NCI-H1417 treated with DMSO at 0.1 percent for 48 hours (cell line): ENCODE measurements at regions not wholly inside any gene's neighbourhood (a gene's known extent, or its start where the extent isn't known, plus 50 kb on each side); places are given as distances from the start of the nearest gene placed in this dataset.
"Not testable (repeated sequence)": the region's sequence is repeated elsewhere in the genome, so short reads cannot be mapped to it uniquely, and the experiment has no call there.

ENCODE experiments used
- DNase-seq: peaks from one replicate; lab custom pipeline; 2025; lab: John Stamatoyannopoulos, UW

- DNase-seq = no peak
Observed at GRCh38 chr13:55572408-55572807, 1568.3 kb upstream of the PRR20A start.

GRCh38 chr13:55572862-55573261 lies 1567.9 kb upstream of the PRR20A start:
- no peak for DNase-seq

- no peak for DNase-seq
Observed at GRCh38 chr13:55573565-55573964, 1567.2 kb upstream of the PRR20A start.

- DNase-seq = no peak
Observed at GRCh38 chr13:55576389-55576788, 1564.3 kb upstream of the PRR20A start.

- no peak for DNase-seq
Observed at GRCh38 chr13:55577082-55577846, 1563.5 kb upstream of the PRR20A start.

GRCh38 chr13:55577847-55578210 lies 1562.9 kb upstream of the PRR20A start:
- no peak for DNase-seq

GRCh38 chr13:55582294-55582693 lies 1558.4 kb upstream of the PRR20A start:
- not testable (repeated sequence) for DNase-seq

- DNase-seq = no peak
Observed at GRCh38 chr13:55583953-55584593, 1556.6 kb upstream of the PRR20A start.

GRCh38 chr13:55602784-55603183 lies 1537.9 kb upstream of the PRR20A start:
- DNase-seq = no peak

GRCh38 chr13:55606045-55606665 lies 1534.6 kb upstream of the PRR20A start:
- no peak for DNase-seq

GRCh38 chr13:55613429-55614187 lies 1527.1 kb upstream of the PRR20A start:
- no peak for DNase-seq

GRCh38 chr13:55615081-55615480 lies 1525.6 kb upstream of the PRR20A start:
- DNase-seq = no peak

GRCh38 chr13:55617241-55617640 lies 1523.5 kb upstream of the PRR20A start:
- DNase-seq = no peak

- DNase-seq = no peak
Observed at GRCh38 chr13:55627221-55627620, 1513.5 kb upstream of the PRR20A start.

GRCh38 chr13:55632402-55632801 lies 1508.3 kb upstream of the PRR20A start:
- no peak for DNase-seq

GRCh38 chr13:55649485-55649884 lies 1491.2 kb upstream of the PRR20A start:
- DNase-seq = no peak

GRCh38 chr13:55652657-55653056 lies 1488.1 kb upstream of the PRR20A start:
- no peak for DNase-seq

- no peak for DNase-seq
Observed at GRCh38 chr13:55653497-55653896, 1487.2 kb upstream of the PRR20A start.

GRCh38 chr13:55654243-55654642 lies 1486.5 kb upstream of the PRR20A start:
- no peak for DNase-seq

GRCh38 chr13:55660264-55660663 lies 1480.5 kb upstream of the PRR20A start:
- DNase-seq = not testable (repeated sequence)

- no peak for DNase-seq
Observed at GRCh38 chr13:55660851-55661250, 1479.9 kb upstream of the PRR20A start.

- DNase-seq = no peak
Observed at GRCh38 chr13:55661505-55661904, 1479.2 kb upstream of the PRR20A start.

- no peak for DNase-seq
Observed at GRCh38 chr13:55664178-55664577, 1476.5 kb upstream of the PRR20A start.
